HepG2 (cell line): ENCODE measurements at regions not wholly inside any gene's neighbourhood (a gene's known extent, or its start where the extent isn't known, plus 50 kb on each side); places are given as distances from the start of the nearest gene placed in this dataset.

Source experiments
- EP300 ChIP-seq, 3 experiments: sonication (generic) in 1 of 3; formaldehyde crosslinking in 1 of 3; IDR thresholded peaks; 2 replicates each; pipeline versions ENCODE4 v1.5.1 to v1.6.1; 2011 to 2020; ENCODE audit warnings: low read depth in 2 of 3, low read length in 2 of 3, borderline replicate concordance in 1 of 3, improper control_type of control experiment in 1 of 3, mild to moderate bottlenecking in 1 of 3, missing genetic modification reagents in 1 of 3, moderate library complexity in 1 of 3
- GABPA ChIP-seq, 2 experiments: IDR thresholded peaks; 2 replicates each; pipeline ENCODE4 v1.6.1; 2011 to 2016; ENCODE audit warnings: low read depth in 2 of 2, low read length in 1 of 2, missing biosample characterization in 1 of 2, missing genetic modification characterization in 1 of 2
- HDAC2 ChIP-seq: sonication (generic); formaldehyde crosslinking; IDR thresholded peaks from 2 replicates; pipeline ENCODE4 v1.4.0; 2020; ENCODE audit warnings: missing genetic modification reagents
- JUN ChIP-seq: sonication (generic); formaldehyde crosslinking; IDR thresholded peaks from 2 replicates; pipeline ENCODE4 v1.4.0; 2020; ENCODE audit warnings: mild to moderate bottlenecking, missing genetic modification reagents
- NFE2 ChIP-seq: sonication (generic); formaldehyde crosslinking; IDR thresholded peaks from 2 replicates; pipeline ENCODE4 v1.4.0; 2020; ENCODE audit warnings: missing genetic modification reagents
- POLR2A ChIP-seq, 2 experiments: IDR thresholded peaks; 2 replicates each; pipeline ENCODE4 v1.6.1; 2011; ENCODE audit warnings: low read depth in 2 of 2, low read length in 2 of 2, mild to moderate bottlenecking in 1 of 2, moderate library complexity in 1 of 2; ENCODE audit not compliant: insufficient read depth in 1 of 2
- SATB2 ChIP-seq: sonication (generic); formaldehyde crosslinking; IDR thresholded peaks from 2 replicates; pipeline ENCODE4 v1.5.0; 2020; ENCODE audit warnings: missing genetic modification reagents
- SP2 ChIP-seq: sonication (generic); formaldehyde crosslinking; IDR thresholded peaks from 2 replicates; pipeline ENCODE4 v1.5.1; 2020; ENCODE audit warnings: mild to moderate bottlenecking, missing genetic modification reagents
- YY1 ChIP-seq: IDR thresholded peaks from 2 replicates; pipeline ENCODE4 v1.6.1; 2011; ENCODE audit warnings: low read length, low read depth, moderate library complexity, mild to moderate bottlenecking; ENCODE audit not compliant: insufficient read depth, insufficient replicate concordance
- ZNF552 ChIP-seq: sonication (generic); formaldehyde crosslinking; IDR thresholded peaks from 2 replicates; pipeline ENCODE4 v1.9.0; 2022; ENCODE audit warnings: missing genetic modification reagents, mild to moderate bottlenecking, borderline replicate concordance
- TF ChIP-seq, protein P1 (sequence below): sonication (generic); formaldehyde crosslinking; IDR thresholded peaks from 2 replicates; pipeline ENCODE4 v1.4.0; 2020; ENCODE audit warnings: missing genetic modification reagents
- TF ChIP-seq, protein P2 (sequence below): sonication (generic); formaldehyde crosslinking; IDR thresholded peaks from 2 replicates; pipeline ENCODE4 v1.5.0; 2020; ENCODE audit warnings: mild to moderate bottlenecking, missing genetic modification reagents, moderate library complexity
- TF ChIP-seq, protein P3 (sequence below): sonication (generic); formaldehyde crosslinking; IDR thresholded peaks from 2 replicates; pipeline ENCODE4 v1.8.0; 2022; ENCODE audit warnings: mild to moderate bottlenecking, missing genetic modification reagents

GRCh38 chr3:163218336-163218735, 1721.7 kb downstream of the OTOL1 start:
- TF ChIP-seq EP300 (IDR thresholded peaks at IDR 0.05; ENCODE audit: low read depth in 2 of 2, low read length in 2 of 2) (no peak), EP300 (CRISPR knock-in tag; IDR thresholded peaks at IDR 0.05; ENCODE audit: borderline replicate concordance) (no peak), POLR2A (IDR thresholded peaks at IDR 0.05; ENCODE audit: insufficient read depth in 1 of 2, low read depth in 2 of 2, low read length in 2 of 2) (no peak), SP2 (CRISPR knock-in tag) (no peak), ZNF552 (no peak), NFE2 (no peak), GABPA (IDR thresholded peaks at IDR 0.05; ENCODE audit: low read depth, low read length) (no peak), GABPA (CRISPR knock-in tag; IDR thresholded peaks at IDR 0.05; ENCODE audit: low read depth) (no peak), HDAC2 (CRISPR knock-in tag) (no peak), YY1 (no peak), JUN (CRISPR knock-in tag) (no peak), SATB2 (no peak)
- TF ChIP-seq, protein P1, sequence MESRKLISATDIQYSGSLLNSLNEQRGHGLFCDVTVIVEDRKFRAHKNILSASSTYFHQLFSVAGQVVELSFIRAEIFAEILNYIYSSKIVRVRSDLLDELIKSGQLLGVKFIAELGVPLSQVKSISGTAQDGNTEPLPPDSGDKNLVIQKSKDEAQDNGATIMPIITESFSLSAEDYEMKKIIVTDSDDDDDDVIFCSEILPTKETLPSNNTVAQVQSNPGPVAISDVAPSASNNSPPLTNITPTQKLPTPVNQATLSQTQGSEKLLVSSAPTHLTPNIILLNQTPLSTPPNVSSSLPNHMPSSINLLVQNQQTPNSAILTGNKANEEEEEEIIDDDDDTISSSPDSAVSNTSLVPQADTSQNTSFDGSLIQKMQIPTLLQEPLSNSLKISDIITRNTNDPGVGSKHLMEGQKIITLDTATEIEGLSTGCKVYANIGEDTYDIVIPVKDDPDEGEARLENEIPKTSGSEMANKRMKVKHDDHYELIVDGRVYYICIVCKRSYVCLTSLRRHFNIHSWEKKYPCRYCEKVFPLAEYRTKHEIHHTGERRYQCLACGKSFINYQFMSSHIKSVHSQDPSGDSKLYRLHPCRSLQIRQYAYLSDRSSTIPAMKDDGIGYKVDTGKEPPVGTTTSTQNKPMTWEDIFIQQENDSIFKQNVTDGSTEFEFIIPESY (CRISPR knock-in tag), result no peak
- TF ChIP-seq, protein P2, sequence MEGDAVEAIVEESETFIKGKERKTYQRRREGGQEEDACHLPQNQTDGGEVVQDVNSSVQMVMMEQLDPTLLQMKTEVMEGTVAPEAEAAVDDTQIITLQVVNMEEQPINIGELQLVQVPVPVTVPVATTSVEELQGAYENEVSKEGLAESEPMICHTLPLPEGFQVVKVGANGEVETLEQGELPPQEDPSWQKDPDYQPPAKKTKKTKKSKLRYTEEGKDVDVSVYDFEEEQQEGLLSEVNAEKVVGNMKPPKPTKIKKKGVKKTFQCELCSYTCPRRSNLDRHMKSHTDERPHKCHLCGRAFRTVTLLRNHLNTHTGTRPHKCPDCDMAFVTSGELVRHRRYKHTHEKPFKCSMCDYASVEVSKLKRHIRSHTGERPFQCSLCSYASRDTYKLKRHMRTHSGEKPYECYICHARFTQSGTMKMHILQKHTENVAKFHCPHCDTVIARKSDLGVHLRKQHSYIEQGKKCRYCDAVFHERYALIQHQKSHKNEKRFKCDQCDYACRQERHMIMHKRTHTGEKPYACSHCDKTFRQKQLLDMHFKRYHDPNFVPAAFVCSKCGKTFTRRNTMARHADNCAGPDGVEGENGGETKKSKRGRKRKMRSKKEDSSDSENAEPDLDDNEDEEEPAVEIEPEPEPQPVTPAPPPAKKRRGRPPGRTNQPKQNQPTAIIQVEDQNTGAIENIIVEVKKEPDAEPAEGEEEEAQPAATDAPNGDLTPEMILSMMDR, result no peak
- TF ChIP-seq, protein P3, sequence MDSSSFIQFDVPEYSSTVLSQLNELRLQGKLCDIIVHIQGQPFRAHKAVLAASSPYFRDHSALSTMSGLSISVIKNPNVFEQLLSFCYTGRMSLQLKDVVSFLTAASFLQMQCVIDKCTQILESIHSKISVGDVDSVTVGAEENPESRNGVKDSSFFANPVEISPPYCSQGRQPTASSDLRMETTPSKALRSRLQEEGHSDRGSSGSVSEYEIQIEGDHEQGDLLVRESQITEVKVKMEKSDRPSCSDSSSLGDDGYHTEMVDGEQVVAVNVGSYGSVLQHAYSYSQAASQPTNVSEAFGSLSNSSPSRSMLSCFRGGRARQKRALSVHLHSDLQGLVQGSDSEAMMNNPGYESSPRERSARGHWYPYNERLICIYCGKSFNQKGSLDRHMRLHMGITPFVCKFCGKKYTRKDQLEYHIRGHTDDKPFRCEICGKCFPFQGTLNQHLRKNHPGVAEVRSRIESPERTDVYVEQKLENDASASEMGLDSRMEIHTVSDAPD (CRISPR knock-in tag), result no peak
